ENCODE measurements at regions not wholly inside any gene's neighbourhood (a gene's known extent, or its start where the extent isn't known, plus 50 kb on each side); places are given as distances from the start of the nearest gene placed in this dataset.
"Not testable (repeated sequence)": the region's sequence is repeated elsewhere in the genome, so short reads cannot be mapped to it uniquely, and the experiment has no call there.

DNA sequence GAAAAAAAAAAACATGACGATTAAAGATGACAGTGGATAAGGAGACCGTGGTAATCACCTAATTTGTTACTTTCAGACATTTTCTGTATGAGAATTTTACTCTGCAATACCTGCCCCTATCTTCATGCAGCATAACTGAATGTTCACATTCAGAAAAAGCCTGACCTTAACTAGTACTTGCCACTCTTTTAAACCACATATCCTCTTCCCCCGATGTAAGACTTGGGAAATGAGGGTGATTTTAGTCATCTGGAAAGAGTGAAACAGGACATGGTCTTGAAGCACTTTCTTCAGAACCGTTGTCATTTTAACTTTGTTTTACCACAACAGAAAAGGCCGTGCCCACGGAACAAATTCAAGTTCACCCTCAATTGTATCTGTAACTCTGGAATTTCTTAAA lies 318.5 kb downstream of the BCL2L11 start:
- H3K4me1 Mint-ChIP-seq (ENCODE audit: low read depth, unreplicated experiment); H3K4me3 Mint-ChIP-seq (ENCODE audit: low read depth, unreplicated experiment); BruUV-seq (replicated peaks); DNase-seq; H3K9me3 Mint-ChIP-seq (ENCODE audit: low read depth, unreplicated experiment); H3K36me3 Mint-ChIP-seq (ENCODE audit: insufficient read depth, unreplicated experiment); H3K27ac Mint-ChIP-seq (ENCODE audit: unreplicated experiment); H3K27me3 Mint-ChIP-seq (ENCODE audit: unreplicated experiment); intact Hi-C loops (cut with micrococcal nuclease; ENCODE audit: unreplicated experiment); CTCF ChIA-PET: not testable (repeated sequence)

DNA sequence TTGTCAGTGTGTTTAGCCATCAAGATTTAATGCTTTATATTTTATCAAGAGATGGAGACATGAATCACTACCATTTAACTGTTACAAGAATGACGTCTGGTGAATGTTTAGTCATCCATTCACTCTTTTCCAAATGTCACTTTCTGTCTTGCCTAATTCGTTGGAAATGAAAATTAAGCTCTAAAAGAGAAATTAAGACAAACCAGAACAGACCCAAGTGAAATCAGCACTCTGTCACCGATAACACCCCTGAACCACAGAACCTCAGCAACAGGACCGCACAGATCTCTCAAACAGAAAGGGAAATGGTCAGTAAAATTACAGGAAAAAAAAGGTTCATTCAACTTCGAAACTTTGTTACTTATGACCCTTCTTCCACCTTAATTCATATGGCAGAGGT lies 320.9 kb downstream of the BCL2L11 start:
- H3K27me3 Mint-ChIP-seq (ENCODE audit: unreplicated experiment); H3K9me3 Mint-ChIP-seq (ENCODE audit: low read depth, unreplicated experiment); H3K27ac Mint-ChIP-seq (ENCODE audit: unreplicated experiment); DNase-seq; H3K4me3 Mint-ChIP-seq (ENCODE audit: low read depth, unreplicated experiment); H3K36me3 Mint-ChIP-seq (ENCODE audit: insufficient read depth, unreplicated experiment); BruUV-seq (replicated peaks); CTCF ChIA-PET; intact Hi-C loops (cut with micrococcal nuclease; ENCODE audit: unreplicated experiment); H3K4me1 Mint-ChIP-seq (ENCODE audit: low read depth, unreplicated experiment): not testable (repeated sequence)

DNA sequence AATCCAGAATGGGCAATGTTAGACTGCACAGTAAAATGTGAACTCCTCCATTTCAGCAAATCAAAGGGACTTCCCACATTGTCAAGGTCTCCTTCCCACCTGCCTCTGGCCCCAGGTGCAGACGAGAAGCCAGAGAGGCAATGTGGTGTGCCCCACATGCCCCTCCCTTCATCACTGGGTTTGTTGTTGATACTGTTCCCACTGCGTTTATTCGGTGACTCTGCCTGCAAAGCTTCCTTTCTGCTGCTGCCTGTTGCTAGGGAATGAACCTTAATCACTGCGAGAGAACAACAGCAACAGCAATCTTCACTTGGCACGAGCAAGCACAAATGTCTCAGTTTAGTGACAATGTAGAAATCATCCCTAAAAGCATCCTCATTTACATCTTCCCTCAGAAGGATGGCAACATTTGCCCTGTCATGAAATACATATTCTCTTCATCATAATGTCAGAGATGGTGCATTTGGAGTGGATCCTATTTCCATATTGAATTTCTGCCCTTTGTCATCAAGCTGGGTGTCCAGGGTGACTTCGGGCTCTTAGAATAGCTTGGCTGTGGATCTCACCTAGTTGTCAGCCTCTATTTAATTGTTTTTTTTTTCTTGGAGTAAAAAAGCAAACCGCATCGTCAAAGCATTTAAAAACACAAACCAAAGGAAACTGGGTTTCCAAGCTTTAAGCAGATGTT lies 322.2 kb downstream of the BCL2L11 start:
- H3K36me3 Mint-ChIP-seq (ENCODE audit: insufficient read depth, unreplicated experiment); BruUV-seq (replicated peaks); H3K9me3 Mint-ChIP-seq (ENCODE audit: low read depth, unreplicated experiment); H3K4me1 Mint-ChIP-seq (ENCODE audit: low read depth, unreplicated experiment); intact Hi-C loops (cut with micrococcal nuclease; ENCODE audit: unreplicated experiment); H3K27ac Mint-ChIP-seq (ENCODE audit: unreplicated experiment); CTCF ChIA-PET; H3K27me3 Mint-ChIP-seq (ENCODE audit: unreplicated experiment); H3K4me3 Mint-ChIP-seq (ENCODE audit: low read depth, unreplicated experiment); DNase-seq: not testable (repeated sequence)

DNA sequence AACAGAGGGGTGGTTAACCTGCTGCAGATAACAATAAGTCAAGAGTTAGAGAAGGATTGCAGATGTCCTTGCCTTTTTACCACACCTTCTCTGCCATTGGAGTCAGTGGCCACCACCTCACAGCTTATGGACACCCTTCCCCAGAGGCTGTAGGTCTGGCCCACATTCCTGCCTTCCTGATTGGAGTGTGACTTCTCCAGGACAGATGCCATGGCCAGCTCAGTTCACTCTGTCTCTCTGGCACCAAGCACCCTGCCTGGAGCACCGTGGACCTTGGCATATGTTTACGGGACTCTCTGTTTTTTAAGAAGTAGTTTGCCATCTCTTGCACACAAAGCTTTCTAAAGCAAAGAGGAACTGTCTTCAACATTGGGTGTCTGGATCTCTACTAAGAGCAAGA lies 323.8 kb downstream of the BCL2L11 start:
- H3K36me3 Mint-ChIP-seq (ENCODE audit: insufficient read depth, unreplicated experiment); intact Hi-C loops (cut with micrococcal nuclease; ENCODE audit: unreplicated experiment); H3K27ac Mint-ChIP-seq (ENCODE audit: unreplicated experiment); BruUV-seq (replicated peaks); H3K4me3 Mint-ChIP-seq (ENCODE audit: low read depth, unreplicated experiment); H3K4me1 Mint-ChIP-seq (ENCODE audit: low read depth, unreplicated experiment); H3K27me3 Mint-ChIP-seq (ENCODE audit: unreplicated experiment); CTCF ChIA-PET; DNase-seq; H3K9me3 Mint-ChIP-seq (ENCODE audit: low read depth, unreplicated experiment): not testable (repeated sequence)

DNA sequence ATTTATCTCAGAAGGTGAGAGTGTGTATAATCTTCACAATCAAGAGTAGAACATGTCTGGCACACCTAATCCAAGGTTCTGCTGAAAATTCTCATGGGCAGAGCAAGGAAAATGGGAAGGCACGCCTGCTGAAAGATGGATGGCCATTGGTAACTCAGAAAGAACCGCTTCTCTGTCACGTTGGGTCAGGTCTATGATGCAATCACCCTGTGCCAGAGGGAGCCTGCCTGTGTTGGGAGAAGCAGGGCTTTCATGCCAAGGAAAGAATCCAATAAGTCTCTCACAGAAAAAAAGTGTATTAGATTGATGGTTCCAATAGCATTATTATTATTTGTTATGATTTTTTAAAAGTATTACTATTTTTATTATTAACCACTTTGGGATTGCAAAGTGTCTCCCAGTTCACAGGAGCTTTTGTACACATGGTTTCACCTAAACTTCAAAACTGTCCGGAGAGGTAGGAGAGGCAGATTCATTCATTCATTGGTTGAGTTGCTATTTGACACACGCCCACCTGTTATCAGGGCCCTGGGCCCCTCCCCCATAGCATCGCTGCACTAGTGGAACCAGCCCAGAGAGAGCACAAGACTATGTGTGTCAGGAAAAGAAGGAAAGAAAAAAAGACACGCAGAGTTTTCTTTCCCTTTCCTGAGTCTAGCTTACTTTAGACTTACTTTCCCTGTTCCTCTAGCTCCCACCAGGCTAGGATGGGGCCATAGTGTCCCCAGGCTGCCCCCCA lies 324.6 kb downstream of the BCL2L11 start:
- BruUV-seq (replicated peaks); H3K4me1 Mint-ChIP-seq (ENCODE audit: low read depth, unreplicated experiment); CTCF ChIA-PET; H3K4me3 Mint-ChIP-seq (ENCODE audit: low read depth, unreplicated experiment); intact Hi-C loops (cut with micrococcal nuclease; ENCODE audit: unreplicated experiment); DNase-seq; H3K36me3 Mint-ChIP-seq (ENCODE audit: insufficient read depth, unreplicated experiment); H3K27me3 Mint-ChIP-seq (ENCODE audit: unreplicated experiment); H3K27ac Mint-ChIP-seq (ENCODE audit: unreplicated experiment); H3K9me3 Mint-ChIP-seq (ENCODE audit: low read depth, unreplicated experiment): not testable (repeated sequence)

DNA sequence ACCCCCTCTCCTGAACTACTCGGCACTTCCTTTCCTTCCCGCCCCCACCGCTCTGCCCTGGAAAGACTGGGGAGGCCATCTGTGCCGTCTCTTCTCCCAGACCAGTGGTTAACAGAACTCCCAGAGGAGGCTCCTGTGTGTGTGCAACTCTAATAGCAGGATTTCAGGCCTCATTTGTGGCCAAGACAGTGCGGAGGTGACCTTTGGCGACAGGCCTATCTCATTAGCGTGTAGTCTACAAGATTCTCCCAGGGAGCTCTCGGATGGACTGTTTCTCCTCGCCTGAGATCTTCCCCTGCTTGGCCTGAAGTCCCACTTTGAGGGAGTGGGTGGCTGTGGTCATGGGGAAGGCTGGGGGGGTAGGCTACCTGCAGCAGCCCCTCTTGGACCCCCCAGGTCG lies 325.2 kb downstream of the BCL2L11 start:
- H3K36me3 Mint-ChIP-seq (ENCODE audit: insufficient read depth, unreplicated experiment); DNase-seq; H3K4me3 Mint-ChIP-seq (ENCODE audit: low read depth, unreplicated experiment); CTCF ChIA-PET; BruUV-seq (replicated peaks); H3K4me1 Mint-ChIP-seq (ENCODE audit: low read depth, unreplicated experiment); H3K27ac Mint-ChIP-seq (ENCODE audit: unreplicated experiment); H3K9me3 Mint-ChIP-seq (ENCODE audit: low read depth, unreplicated experiment); H3K27me3 Mint-ChIP-seq (ENCODE audit: unreplicated experiment); intact Hi-C loops (cut with micrococcal nuclease; ENCODE audit: unreplicated experiment): not testable (repeated sequence)

DNA sequence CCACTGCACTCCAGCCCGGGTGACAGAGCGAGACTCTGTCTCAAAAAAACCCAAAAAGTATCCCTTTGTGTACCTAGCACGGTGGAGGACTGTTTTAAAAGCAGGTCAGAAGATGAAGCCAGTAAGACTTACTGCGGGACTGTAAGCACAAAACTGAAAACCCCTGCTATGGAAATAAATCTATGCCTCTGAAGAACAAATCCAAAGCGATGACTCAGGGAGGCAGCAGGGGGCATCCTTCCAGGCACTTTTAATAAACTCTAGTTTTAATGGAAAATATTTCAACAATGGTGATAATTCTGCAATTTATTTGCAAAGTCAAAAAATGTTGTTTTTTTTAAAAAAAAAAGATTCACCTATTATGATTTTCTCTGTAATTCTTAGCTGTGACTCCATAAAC lies 326.8 kb downstream of the BCL2L11 start:
- H3K4me3 Mint-ChIP-seq (ENCODE audit: low read depth, unreplicated experiment); BruUV-seq (replicated peaks); H3K27ac Mint-ChIP-seq (ENCODE audit: unreplicated experiment); H3K9me3 Mint-ChIP-seq (ENCODE audit: low read depth, unreplicated experiment); intact Hi-C loops (cut with micrococcal nuclease; ENCODE audit: unreplicated experiment); H3K27me3 Mint-ChIP-seq (ENCODE audit: unreplicated experiment); DNase-seq; H3K36me3 Mint-ChIP-seq (ENCODE audit: insufficient read depth, unreplicated experiment); H3K4me1 Mint-ChIP-seq (ENCODE audit: low read depth, unreplicated experiment); CTCF ChIA-PET: not testable (repeated sequence)

DNA sequence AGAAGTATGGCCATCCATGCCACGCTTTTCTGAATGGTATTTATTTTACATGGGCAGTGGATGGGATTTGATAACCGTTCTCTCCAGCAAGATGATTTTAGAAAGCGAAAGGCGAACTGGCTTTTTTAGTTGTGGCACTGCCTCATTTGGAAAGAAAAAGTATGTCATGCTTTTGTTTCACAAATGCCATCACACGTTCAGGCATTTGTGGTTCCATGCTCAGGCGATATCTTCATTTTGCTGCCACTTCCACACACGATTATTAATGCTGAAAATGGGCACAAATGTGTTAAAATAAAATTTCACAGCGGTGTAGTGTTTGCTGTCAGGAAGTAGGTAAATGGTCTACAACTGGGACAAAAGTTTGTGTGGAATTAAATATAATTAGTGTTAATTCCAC lies 328.1 kb downstream of the BCL2L11 start:
- H3K36me3 Mint-ChIP-seq (ENCODE audit: insufficient read depth, unreplicated experiment); DNase-seq; H3K9me3 Mint-ChIP-seq (ENCODE audit: low read depth, unreplicated experiment); H3K27me3 Mint-ChIP-seq (ENCODE audit: unreplicated experiment); intact Hi-C loops (cut with micrococcal nuclease; ENCODE audit: unreplicated experiment); H3K4me1 Mint-ChIP-seq (ENCODE audit: low read depth, unreplicated experiment); CTCF ChIA-PET; BruUV-seq (replicated peaks); H3K4me3 Mint-ChIP-seq (ENCODE audit: low read depth, unreplicated experiment); H3K27ac Mint-ChIP-seq (ENCODE audit: unreplicated experiment): not testable (repeated sequence)

DNA sequence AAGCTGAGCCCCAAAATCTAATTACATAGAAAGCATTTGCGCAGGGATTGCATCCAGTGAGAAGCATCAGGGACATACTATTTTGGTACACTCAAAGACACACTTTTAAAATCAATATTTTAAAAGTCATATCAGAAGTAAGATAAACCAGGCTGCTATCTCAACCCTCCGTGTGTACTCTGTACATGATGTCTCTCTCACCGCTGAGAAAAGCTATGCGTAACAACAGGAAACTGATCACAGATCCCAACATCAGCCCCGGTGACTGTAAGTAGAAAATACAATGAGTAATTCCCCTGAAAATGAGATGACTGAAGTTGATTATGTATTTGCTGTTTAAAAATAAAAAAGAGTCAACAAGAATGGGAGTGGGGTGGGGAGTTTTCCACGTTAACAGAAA lies 329.8 kb downstream of the BCL2L11 start:
- H3K27me3 Mint-ChIP-seq (ENCODE audit: unreplicated experiment); BruUV-seq (replicated peaks); H3K4me1 Mint-ChIP-seq (ENCODE audit: low read depth, unreplicated experiment); CTCF ChIA-PET; H3K36me3 Mint-ChIP-seq (ENCODE audit: insufficient read depth, unreplicated experiment); H3K9me3 Mint-ChIP-seq (ENCODE audit: low read depth, unreplicated experiment); H3K27ac Mint-ChIP-seq (ENCODE audit: unreplicated experiment); DNase-seq; H3K4me3 Mint-ChIP-seq (ENCODE audit: low read depth, unreplicated experiment); intact Hi-C loops (cut with micrococcal nuclease; ENCODE audit: unreplicated experiment): not testable (repeated sequence)

DNA sequence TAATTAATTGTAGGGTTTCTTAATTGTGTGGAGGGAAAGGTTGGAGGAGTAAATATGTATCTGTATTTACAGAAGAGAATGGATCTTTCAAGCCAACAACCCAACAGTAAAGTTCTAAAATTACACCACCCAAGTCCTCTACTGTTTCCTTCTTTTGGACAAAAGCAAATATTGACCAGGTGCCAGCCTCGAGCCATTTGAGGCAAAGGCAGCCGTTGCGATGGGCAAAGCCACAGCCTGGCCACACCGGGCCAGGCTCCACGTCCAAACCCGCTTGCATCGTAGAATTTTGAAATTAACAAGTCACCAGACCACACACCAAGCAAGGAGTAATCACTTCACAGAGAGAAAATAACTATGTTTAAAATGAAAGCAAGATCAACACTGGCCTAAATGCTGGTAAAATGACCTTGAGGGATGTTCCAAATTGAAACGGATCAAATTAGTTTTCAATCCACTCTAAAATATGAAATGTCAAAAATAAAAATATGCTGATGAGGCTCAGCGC lies 331.0 kb downstream of the BCL2L11 start:
- not testable (repeated sequence) for H3K27me3 Mint-ChIP-seq (ENCODE audit: unreplicated experiment)

More for the DNA sequence above, 331.0 kb downstream of the BCL2L11 start:
- H3K36me3 Mint-ChIP-seq (ENCODE audit: insufficient read depth, unreplicated experiment); DNase-seq; H3K4me3 Mint-ChIP-seq (ENCODE audit: low read depth, unreplicated experiment); BruUV-seq (replicated peaks); H3K9me3 Mint-ChIP-seq (ENCODE audit: low read depth, unreplicated experiment); H3K4me1 Mint-ChIP-seq (ENCODE audit: low read depth, unreplicated experiment); CTCF ChIA-PET; intact Hi-C loops (cut with micrococcal nuclease; ENCODE audit: unreplicated experiment); H3K27ac Mint-ChIP-seq (ENCODE audit: unreplicated experiment): not testable (repeated sequence)
